8988T (cell line): ENCODE measurements at regions not wholly inside any gene's neighbourhood (a gene's known extent, or its start where the extent isn't known, plus 50 kb on each side); places are given as distances from the start of the nearest gene placed in this dataset.
A peak's percentile ranks its signal among the peaks of the same experiment; 100 is the strongest.

Experiments
- DNase-seq: peaks from one replicate; pipeline ENCODE4 v3.0.0; 2011

DNA sequence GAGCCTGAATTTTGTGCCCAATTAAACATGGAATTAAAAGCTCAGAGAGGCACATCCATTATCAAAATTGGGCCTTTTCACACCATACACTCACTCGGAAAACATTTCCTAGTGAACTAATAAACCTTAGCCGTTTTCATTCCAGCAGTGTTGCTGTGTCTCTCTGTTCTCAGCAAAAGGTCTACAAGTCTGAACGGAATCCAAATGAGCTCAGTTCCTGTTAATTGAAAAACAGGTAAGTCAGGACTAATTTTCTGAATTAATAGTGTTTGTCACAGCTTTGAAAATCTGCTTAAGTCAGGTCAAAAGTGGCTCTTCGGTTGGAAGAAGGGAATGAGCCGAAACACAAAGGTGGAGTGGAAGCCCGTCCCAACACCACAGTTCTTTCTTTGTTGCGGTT, 163.3 kb upstream of the RALGAPA2 start:
- no peak for DNase-seq

DNA sequence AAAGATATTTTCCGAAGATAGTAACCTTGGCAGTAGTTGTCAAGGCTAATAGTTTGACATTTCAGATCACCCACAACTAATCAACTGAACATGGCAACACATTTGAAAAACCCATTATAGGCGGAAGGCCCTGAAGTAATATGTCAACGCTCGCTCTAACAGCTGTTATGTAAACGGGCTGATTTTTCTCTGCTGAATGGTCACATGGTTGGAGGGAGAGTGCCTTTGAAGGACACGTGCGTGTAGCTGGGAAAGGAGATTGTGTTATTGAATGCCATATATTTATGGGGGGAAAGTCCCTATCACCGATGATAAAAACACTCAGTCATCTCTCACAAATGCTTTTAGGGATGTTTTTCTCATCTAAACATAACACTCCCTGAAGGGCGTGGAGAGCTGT, 160.0 kb upstream of the RALGAPA2 start:
- DNase-seq: no peak

DNA sequence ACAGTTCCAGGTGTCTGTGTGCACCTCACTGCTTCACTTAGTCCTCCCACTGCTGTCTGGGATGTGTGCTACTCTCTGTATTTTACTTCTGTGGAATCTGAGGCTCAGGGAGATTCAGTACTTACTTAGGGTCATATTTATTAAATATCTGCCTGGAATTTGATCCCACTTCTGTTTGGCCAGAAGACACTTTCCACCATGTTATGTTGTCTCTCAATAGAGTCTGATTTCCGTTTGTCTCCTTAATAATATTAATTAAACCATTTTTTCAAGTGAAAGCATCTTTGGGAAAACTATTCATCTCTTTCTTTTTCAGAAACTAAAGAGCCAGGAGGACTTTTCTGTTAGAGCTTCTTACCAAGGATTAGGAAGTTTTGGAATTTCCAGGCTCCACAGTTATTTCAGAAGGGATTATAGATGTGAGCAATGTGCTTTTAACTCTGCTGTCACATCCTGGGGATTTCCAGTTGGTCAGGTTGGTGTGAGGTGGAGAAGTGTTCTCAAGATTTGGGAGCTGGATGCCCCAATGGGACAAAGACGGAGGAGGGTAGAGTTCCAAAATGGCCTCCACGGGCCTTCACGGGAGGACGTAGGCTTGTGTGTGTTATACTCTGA, 156.8 kb upstream of the RALGAPA2 start:
- DNase-seq: no peak

DNA sequence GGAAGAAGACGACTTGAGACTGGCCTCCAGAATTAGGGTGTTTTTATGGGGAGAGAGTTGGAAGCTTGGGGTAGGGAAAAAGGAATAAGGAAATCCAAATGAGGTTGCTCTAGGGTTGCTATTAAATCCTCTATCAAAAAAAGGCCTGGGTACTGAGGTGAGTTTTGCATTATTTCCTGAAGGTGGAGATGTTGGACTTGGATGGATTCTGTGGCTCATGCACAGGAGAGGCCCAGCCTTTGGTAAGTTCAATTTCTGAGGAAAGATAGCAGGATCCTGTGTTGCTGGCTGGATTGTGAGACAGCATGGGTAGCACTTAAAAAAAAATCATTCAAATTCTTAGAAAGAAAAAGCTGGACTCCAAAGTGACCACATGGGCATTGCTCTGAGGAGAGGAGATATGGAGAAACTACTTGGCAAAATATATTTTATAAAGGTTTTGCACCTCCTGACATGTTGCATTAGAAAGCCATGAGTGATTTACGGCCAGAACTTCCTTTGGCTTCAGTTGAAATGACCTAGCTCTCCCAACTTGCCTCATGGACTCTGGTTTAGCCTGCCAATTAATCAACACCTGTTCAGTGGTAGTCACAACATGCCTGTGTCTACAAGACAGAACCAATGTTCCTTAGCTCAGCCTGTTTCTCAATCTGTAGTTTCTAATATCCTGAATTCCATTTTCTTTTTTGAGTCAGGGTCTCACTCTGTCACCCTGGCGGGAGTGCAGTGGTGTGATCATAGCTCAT, 152.1 kb upstream of the RALGAPA2 start:
- peak; percentile 31 for DNase-seq

- DNase-seq: peak; percentile 63
Observed at GRCh38 chr20:20860078-20860806, 147.8 kb upstream of the RALGAPA2 start.

DNA sequence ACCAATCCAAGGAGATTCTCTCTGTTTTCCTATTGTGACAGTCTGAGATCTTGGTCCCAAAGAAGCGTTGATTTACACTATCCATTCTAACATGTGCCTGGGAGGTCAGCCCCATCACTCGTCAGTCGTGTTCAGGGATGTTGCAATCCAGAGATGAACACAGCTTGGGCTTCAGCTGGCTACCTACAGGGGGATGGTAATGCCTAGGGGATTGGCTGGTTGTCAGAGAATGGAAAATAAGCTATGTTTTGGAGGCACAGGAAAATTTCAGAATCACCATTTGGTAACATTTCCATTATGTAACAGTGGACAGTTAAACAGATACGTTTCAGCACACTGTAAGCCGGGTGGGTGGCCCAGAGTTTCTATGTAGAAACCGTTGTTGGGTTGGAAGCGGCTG, 147.1 kb upstream of the RALGAPA2 start:
- no peak for DNase-seq

GRCh38 chr20:20856956-20857355, 144.5 kb upstream of the RALGAPA2 start:
- no peak for DNase-seq

- DNase-seq: no peak
Observed at GRCh38 chr20:20856306-20856705, 143.9 kb upstream of the RALGAPA2 start.

- no peak for DNase-seq
Observed at GRCh38 chr20:20851385-20851784, 138.9 kb upstream of the RALGAPA2 start.

- DNase-seq: no peak
Observed at GRCh38 chr20:20850407-20850806, 138.0 kb upstream of the RALGAPA2 start.

DNA sequence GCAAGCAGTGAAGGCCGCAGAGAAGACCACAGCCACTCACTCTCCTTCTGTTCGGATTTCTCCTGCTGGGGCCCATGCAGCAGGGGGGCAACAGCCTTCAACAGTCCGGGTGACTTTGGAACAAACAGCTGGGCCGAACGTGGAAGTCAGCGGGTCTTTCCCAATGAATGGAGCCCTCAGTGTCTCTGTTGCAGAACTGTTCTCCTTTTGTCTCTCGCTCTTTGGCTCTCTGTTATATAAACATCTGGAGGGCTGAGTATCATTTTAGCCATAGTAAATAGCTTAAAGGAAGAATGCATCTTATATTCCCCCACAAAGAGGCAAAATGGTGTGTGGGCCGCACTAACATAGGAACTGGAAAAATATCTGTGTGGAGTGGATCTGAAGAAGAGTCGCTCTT, 136.7 kb upstream of the RALGAPA2 start:
- no peak for DNase-seq

- no peak for DNase-seq
Observed at GRCh38 chr20:20847814-20848213, 135.4 kb upstream of the RALGAPA2 start.

DNA sequence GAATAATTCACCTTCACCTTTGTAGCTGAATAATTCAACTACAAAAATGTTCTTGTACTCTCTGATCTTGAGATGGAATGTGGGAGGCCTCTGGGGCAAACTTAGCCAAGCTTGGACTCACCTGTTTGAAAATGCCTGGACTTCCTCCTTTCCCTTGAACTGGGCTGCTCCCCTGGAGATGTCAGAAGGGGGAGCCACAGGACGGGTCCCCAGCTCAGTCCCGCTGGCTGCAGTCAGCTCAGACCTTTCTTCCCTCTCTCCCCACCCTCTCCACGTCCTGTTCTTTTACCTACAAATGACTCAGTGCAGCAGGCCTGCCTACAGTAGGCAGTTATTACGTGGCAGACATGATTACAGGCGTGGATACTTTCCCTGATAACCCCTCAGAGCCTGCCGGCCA, 131.5 kb upstream of the RALGAPA2 start:
- DNase-seq: no peak

GRCh38 chr20:20839771-20840170, 127.3 kb upstream of the RALGAPA2 start:
- DNase-seq: no peak

GRCh38 chr20:20837574-20838021, 125.2 kb upstream of the RALGAPA2 start:
- peak; percentile 46 for DNase-seq

GRCh38 chr20:20836836-20837235, 124.4 kb upstream of the RALGAPA2 start:
- no peak for DNase-seq

DNA sequence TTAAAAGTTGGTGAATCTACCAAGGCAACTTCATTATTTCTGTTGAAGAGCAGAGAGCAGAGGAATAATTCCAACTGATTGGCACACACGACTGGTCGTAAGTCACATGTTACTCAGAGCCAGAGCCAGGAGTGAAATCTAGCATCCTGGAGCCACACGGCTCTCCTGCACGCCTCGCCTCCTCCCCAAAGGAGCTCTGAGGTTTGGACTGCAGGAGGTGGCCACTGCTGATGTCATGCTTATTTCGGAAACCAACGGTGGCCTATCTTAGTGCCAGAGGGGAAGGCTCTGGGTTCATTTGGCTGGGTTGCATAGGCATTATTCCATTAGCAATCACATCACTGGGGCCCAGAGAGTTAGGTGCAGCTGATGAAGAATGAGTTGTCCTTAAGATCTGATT, 123.5 kb upstream of the RALGAPA2 start:
- DNase-seq: no peak

DNA sequence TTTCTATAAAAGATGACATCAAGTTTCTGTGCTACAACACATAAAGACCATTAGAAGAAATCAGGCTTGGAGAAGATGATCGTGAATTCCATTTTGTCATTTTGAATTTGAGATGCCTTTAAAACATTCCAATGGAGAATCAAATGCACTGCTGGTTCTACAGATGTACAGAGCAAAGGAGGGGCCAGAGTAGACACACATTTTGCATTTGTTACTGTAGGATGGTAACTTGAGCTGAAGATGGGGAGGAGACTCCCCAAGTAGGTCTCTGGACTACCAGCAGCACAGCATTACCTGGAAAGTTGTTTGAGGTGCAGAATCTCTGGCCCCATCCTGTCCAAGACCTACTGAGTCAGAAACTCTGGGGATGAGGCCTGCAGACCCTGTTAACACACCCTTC, 121.6 kb upstream of the RALGAPA2 start:
- DNase-seq: no peak

DNA sequence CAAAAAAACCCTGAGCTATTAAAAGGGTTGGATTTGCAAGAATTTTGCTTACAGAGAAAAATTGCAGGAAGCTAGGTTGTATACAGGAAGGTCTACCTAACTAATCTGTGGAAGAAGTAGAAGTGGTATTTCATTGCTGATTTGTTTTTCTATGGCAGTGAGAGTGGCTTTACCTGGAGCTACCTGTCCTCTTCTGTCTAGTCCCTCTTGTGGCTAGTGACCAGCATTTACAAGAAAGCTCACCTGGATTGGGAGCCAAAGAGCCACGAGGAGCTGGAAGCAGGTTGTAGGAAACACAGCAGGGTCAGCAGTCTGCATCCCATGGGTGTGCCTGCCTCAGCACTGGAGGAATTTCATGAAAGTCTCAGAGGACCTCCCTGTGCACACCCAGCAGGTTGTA, 120.3 kb upstream of the RALGAPA2 start:
- no peak for DNase-seq

DNA sequence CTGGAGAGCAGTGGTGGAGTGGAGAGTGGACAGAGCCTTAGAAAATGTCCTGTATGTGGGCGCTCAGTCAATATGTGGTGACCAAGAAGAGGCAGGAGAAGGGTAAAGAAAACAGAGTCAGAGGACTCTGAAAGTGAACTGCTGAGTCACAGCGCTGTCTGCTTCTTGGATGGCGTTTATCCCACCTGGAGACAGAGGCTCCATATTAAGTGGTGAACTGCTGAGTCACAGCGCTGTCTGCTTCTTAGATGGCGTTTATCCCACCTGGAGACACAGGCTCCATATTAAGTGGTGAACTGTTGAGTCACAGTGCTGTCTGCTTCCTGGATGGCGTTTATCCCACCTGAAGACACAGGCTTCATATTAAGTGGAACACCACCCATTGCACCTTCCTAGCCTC, 119.3 kb upstream of the RALGAPA2 start:
- no peak for DNase-seq

DNA sequence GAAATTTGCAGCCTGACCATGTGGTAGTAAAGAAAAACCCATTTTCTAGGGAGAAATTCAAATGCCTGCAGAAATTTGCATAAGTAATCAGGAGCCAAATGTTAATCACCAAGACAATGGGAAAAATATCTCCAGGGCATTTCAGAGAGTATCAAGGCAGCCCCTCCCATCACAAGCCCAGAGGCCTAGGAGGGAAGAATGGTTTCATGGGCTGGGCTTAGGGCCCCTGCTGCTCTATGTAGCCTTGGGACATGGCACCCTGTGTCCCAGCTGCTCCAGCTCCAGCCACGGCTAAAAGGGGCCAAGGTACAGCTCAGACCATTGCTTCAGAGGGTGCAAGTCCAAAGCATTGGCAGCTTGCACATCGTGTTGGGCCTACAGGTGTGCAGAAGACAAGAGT, 117.2 kb upstream of the RALGAPA2 start:
- DNase-seq: no peak

GRCh38 chr20:20827992-20828597, 115.7 kb upstream of the RALGAPA2 start:
- no peak for DNase-seq

DNA sequence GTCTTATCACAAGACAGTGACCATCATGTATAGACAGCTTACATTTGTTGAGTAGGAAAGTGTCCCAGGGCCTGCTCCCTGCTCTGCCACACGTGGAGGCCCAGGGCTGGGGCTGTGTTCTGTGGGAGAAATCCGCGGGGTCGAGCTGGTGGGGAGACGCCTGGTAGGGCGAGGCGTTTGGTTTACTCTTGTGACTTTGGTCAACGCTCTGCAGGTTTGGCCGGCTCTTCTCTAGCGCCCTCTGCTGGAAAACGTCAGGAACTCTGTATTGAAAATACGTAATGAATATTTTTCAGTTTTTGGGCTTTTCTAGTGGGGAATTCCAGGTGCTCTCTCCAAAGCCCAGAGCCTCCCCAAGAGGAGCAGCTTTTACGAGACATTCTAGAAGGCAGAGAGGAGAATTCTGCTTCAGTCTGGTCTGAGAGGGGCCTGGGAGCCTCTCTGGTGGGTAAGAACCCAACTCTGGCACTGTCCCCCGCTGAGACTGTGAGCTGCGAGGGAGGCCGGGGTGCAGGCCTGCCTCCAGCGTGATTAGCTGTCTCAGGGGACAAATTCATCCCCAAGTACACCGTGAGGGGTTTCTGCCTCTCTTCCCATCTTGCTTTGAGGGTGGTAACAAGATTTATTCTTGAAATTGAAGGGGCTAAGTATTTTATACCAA, 112.6 kb upstream of the RALGAPA2 start:
- peak; percentile 42 for DNase-seq
